HEK293 (cell line): ENCODE measurements at regions not wholly inside any gene's neighbourhood (a gene's known extent, or its start where the extent isn't known, plus 50 kb on each side); places are given as distances from the start of the nearest gene placed in this dataset.

Experiments
- CTCF ChIA-PET: fragments of 350-600 bp; formaldehyde crosslinking; extraction: SDS; loops from one replicate; lab custom pipeline; 2021; ENCODE audit warnings: antibody characterized with exemption; lab: Yijun Ruan, JAX
- POLR2A ChIA-PET: fragments of 300-600 bp; formaldehyde crosslinking; extraction: SDS; loops from one replicate; lab custom pipeline; 2020; ENCODE audit warnings: antibody characterized with exemption, inconsistent platforms; lab: Yijun Ruan, JAX
- H3K27ac ChIP-seq: fragments of 200-500 bp; sonication (Bioruptor generic); 2 replicates; pipeline ENCODE4 v1.5.1; 2014; ENCODE audit warnings: low read depth, low read length, control low read depth, inconsistent platforms; ENCODE audit errors: extremely low read depth
- H3K36me3 ChIP-seq, 2 experiments: fragments of 200-500 bp in 1 of 2; sonication (Bioruptor generic) in 1 of 2; 1 replicate in 1 of 2; 2 replicates in 1 of 2; pipeline ENCODE4 v1.5.1; 2014 to 2017; ENCODE audit warnings: inconsistent platforms in 2 of 2, low read length in 2 of 2; ENCODE audit not compliant: control insufficient read depth in 2 of 2, insufficient read depth in 1 of 2
- H3K4me1 ChIP-seq: fragments of 200-500 bp; sonication (Bioruptor generic); 2 replicates; pipeline ENCODE4 v1.5.1; 2014; ENCODE audit warnings: mild to moderate bottlenecking, low read length, inconsistent platforms; ENCODE audit not compliant: control insufficient read depth, insufficient read depth
- H3K4me3 ChIP-seq: 2 replicates; pipeline ENCODE4 v1.5.1; 2011; ENCODE audit warnings: low read depth, mild to moderate bottlenecking, control low read depth, low read length, moderate library complexity
- H3K9me3 ChIP-seq: fragments of 200-500 bp; sonication (Bioruptor generic); 2 replicates; pipeline ENCODE4 v1.5.1; 2014; ENCODE audit warnings: low read depth, low read length, inconsistent platforms; ENCODE audit not compliant: control insufficient read depth, insufficient read depth
- GLI4 ChIP-seq: fragments of 450-650 bp; formaldehyde crosslinking; IDR thresholded peaks from 2 replicates; pipeline ENCODE4 v1.5.1; 2016; ENCODE audit warnings: missing biosample characterization, missing genetic modification characterization
- KLF1 ChIP-seq: fragments of 450-650 bp; formaldehyde crosslinking; IDR thresholded peaks from 2 replicates; pipeline ENCODE4 v1.5.1; 2016; ENCODE audit warnings: missing biosample characterization, missing genetic modification characterization
- TRIM28 ChIP-seq: IDR thresholded peaks from 2 replicates; pipeline ENCODE4 v1.6.1; 2011; ENCODE audit warnings: low read length, control low read depth, borderline replicate concordance
- YY1 ChIP-seq: fragments of 450-650 bp; formaldehyde crosslinking; IDR thresholded peaks from 2 replicates; pipeline ENCODE4 v1.5.1; 2018; ENCODE audit warnings: missing biosample characterization, missing genetic modification characterization
- ZBTB6 ChIP-seq: fragments of 450-650 bp; formaldehyde crosslinking; IDR thresholded peaks from 2 replicates; pipeline ENCODE4 v1.5.1; 2017; ENCODE audit warnings: missing biosample characterization, missing genetic modification characterization
- ZNF266 ChIP-seq: fragments of 450-650 bp; formaldehyde crosslinking; IDR thresholded peaks from 2 replicates; pipeline ENCODE4 v1.5.1; 2016; ENCODE audit warnings: missing biosample characterization, missing genetic modification characterization, low read depth
- ZNF350 ChIP-seq: fragments of 450-650 bp; formaldehyde crosslinking; IDR thresholded peaks from 2 replicates; pipeline ENCODE4 v1.5.0; 2017; ENCODE audit warnings: missing biosample characterization, mild to moderate bottlenecking, missing genetic modification characterization
- ZNF37A ChIP-seq: fragments of 450-650 bp; IDR thresholded peaks from 2 replicates; pipeline ENCODE4 v1.5.1; 2018; ENCODE audit warnings: missing biosample characterization, missing genetic modification characterization
- ZNF394 ChIP-seq: fragments of 450-650 bp; formaldehyde crosslinking; IDR thresholded peaks from 2 replicates; pipeline ENCODE4 v1.5.1; 2016; ENCODE audit warnings: missing biosample characterization, missing genetic modification characterization, mild to moderate bottlenecking, moderate library complexity, borderline replicate concordance
- ZNF433 ChIP-seq: fragments of 450-650 bp; formaldehyde crosslinking; IDR thresholded peaks from 2 replicates; pipeline ENCODE4 v1.5.1; 2016; ENCODE audit warnings: missing biosample characterization, missing genetic modification characterization, low read depth
- ZNF529 ChIP-seq: fragments of 450-650 bp; formaldehyde crosslinking; IDR thresholded peaks from 2 replicates; pipeline ENCODE4 v1.5.1; 2017; ENCODE audit warnings: missing genetic modification characterization, missing biosample characterization; ENCODE audit not compliant: insufficient replicate concordance
- ZNF549 ChIP-seq: fragments of 450-650 bp; IDR thresholded peaks from 2 replicates; pipeline ENCODE4 v1.5.1; 2018; ENCODE audit warnings: missing biosample characterization, missing genetic modification characterization, mild to moderate bottlenecking, inconsistent platforms, moderate library complexity
- ZNF660 ChIP-seq: fragments of 450-650 bp; IDR thresholded peaks from 2 replicates; pipeline ENCODE4 v1.5.1; 2018; ENCODE audit warnings: missing biosample characterization, mild to moderate bottlenecking, missing genetic modification characterization
- ZNF664 ChIP-seq: fragments of 450-650 bp; formaldehyde crosslinking; IDR thresholded peaks from 2 replicates; pipeline ENCODE4 v1.5.1; 2016; ENCODE audit warnings: missing biosample characterization, missing genetic modification characterization
- TF ChIP-seq, protein P1 (sequence below): fragments of 450-650 bp; formaldehyde crosslinking; IDR thresholded peaks from 2 replicates; pipeline ENCODE4 v1.5.1; 2016; ENCODE audit warnings: missing biosample characterization, missing genetic modification characterization
- TF ChIP-seq, protein P2 (sequence below): fragments of 450-650 bp; formaldehyde crosslinking; IDR thresholded peaks from 2 replicates; pipeline ENCODE4 v1.5.1; 2017; ENCODE audit warnings: missing biosample characterization, missing genetic modification characterization
- TF ChIP-seq, protein P3 (sequence below): fragments of 450-650 bp; formaldehyde crosslinking; IDR thresholded peaks from 2 replicates; pipeline ENCODE4 v1.5.1; 2017; ENCODE audit warnings: missing biosample characterization, missing genetic modification characterization
- TF ChIP-seq, protein P4 (sequence below): fragments of 450-650 bp; formaldehyde crosslinking; IDR thresholded peaks from 2 replicates; pipeline ENCODE4 v1.5.1; 2017; ENCODE audit warnings: missing biosample characterization, missing genetic modification characterization

- Histone ChIP-seq H3K4me3 (no peak overlapping the region), H3K27ac (no peak overlapping the region), H3K4me1 (peaks cover 4% of the 10 kb centered on the region; the same call in 1 of the 2 replicates), H3K36me3 (no peaks in the 10 kb centered on the region), H3K9me3 (no peaks in the 10 kb centered on the region)
- TF ChIP-seq ZNF433 (tag by site-specific recombination) (no peak), ZNF549 (no peak), ZNF664 (no peak), ZNF37A (tag by site-specific recombination) (no peak), ZNF660 (tag by site-specific recombination) (no peak), YY1 (no peak), TRIM28 (no peak), KLF1 (tag by site-specific recombination) (no peak), ZNF529 (tag by site-specific recombination) (no peak), ZNF394 (tag by site-specific recombination) (no peak), ZNF350 (tag by site-specific recombination) (no peak), GLI4 (no peak), ZBTB6 (no peak), ZNF266 (tag by site-specific recombination) (no peak)
- TF ChIP-seq, protein P1, sequence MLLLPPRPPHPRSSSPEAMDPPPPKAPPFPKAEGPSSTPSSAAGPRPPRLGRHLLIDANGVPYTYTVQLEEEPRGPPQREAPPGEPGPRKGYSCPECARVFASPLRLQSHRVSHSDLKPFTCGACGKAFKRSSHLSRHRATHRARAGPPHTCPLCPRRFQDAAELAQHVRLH (tag by site-specific recombination) = no peak
- TF ChIP-seq, protein P2, sequence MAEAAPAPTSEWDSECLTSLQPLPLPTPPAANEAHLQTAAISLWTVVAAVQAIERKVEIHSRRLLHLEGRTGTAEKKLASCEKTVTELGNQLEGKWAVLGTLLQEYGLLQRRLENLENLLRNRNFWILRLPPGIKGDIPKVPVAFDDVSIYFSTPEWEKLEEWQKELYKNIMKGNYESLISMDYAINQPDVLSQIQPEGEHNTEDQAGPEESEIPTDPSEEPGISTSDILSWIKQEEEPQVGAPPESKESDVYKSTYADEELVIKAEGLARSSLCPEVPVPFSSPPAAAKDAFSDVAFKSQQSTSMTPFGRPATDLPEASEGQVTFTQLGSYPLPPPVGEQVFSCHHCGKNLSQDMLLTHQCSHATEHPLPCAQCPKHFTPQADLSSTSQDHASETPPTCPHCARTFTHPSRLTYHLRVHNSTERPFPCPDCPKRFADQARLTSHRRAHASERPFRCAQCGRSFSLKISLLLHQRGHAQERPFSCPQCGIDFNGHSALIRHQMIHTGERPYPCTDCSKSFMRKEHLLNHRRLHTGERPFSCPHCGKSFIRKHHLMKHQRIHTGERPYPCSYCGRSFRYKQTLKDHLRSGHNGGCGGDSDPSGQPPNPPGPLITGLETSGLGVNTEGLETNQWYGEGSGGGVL (tag by site-specific recombination) = no peak
- TF ChIP-seq, protein P3, sequence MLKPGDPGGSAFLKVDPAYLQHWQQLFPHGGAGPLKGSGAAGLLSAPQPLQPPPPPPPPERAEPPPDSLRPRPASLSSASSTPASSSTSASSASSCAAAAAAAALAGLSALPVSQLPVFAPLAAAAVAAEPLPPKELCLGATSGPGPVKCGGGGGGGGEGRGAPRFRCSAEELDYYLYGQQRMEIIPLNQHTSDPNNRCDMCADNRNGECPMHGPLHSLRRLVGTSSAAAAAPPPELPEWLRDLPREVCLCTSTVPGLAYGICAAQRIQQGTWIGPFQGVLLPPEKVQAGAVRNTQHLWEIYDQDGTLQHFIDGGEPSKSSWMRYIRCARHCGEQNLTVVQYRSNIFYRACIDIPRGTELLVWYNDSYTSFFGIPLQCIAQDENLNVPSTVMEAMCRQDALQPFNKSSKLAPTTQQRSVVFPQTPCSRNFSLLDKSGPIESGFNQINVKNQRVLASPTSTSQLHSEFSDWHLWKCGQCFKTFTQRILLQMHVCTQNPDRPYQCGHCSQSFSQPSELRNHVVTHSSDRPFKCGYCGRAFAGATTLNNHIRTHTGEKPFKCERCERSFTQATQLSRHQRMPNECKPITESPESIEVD = no peak
- TF ChIP-seq, protein P4, sequence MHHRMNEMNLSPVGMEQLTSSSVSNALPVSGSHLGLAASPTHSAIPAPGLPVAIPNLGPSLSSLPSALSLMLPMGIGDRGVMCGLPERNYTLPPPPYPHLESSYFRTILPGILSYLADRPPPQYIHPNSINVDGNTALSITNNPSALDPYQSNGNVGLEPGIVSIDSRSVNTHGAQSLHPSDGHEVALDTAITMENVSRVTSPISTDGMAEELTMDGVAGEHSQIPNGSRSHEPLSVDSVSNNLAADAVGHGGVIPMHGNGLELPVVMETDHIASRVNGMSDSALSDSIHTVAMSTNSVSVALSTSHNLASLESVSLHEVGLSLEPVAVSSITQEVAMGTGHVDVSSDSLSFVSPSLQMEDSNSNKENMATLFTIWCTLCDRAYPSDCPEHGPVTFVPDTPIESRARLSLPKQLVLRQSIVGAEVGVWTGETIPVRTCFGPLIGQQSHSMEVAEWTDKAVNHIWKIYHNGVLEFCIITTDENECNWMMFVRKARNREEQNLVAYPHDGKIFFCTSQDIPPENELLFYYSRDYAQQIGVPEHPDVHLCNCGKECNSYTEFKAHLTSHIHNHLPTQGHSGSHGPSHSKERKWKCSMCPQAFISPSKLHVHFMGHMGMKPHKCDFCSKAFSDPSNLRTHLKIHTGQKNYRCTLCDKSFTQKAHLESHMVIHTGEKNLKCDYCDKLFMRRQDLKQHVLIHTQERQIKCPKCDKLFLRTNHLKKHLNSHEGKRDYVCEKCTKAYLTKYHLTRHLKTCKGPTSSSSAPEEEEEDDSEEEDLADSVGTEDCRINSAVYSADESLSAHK (tag by site-specific recombination) = no peak
- ChIA-PET POLR2A (no interaction called here), CTCF (no interaction called here)
Observed at GRCh38 chr3:177610262-177610661, 413.0 kb upstream of the TBL1XR1 start.
